HUES48 (cell line): ENCODE measurements at regions not wholly inside any gene's neighbourhood (a gene's known extent, or its start where the extent isn't known, plus 50 kb on each side); places are given as distances from the start of the nearest gene placed in this dataset.

Source experiments
- H3K27ac ChIP-seq: one replicate; pipeline ENCODE4 v1.7.0; 2013; ENCODE audit warnings: low read depth, low read length, inconsistent platforms
- H3K27me3 ChIP-seq: 2 replicates; pipeline ENCODE4 v1.6.1; 2013; ENCODE audit warnings: mild to moderate bottlenecking, low read length; ENCODE audit not compliant: control insufficient read depth, insufficient read depth
- H3K36me3 ChIP-seq: 2 replicates; pipeline ENCODE4 v1.6.1; 2013; ENCODE audit warnings: low read length; ENCODE audit not compliant: control insufficient read depth, insufficient read depth
- H3K4me1 ChIP-seq: 2 replicates; pipeline ENCODE4 v1.6.1; 2013; ENCODE audit warnings: mild to moderate bottlenecking, low read length; ENCODE audit not compliant: control insufficient read depth, insufficient read depth
- H3K4me3 ChIP-seq: 2 replicates; pipeline ENCODE4 v1.5.1; 2013; ENCODE audit warnings: mild to moderate bottlenecking, low read depth, low read length
- H3K9ac ChIP-seq: 2 replicates; pipeline ENCODE4 v1.6.1; 2013; ENCODE audit warnings: mild to moderate bottlenecking, low read depth, low read length, moderate library complexity
- H3K9me3 ChIP-seq: 2 replicates; pipeline ENCODE4 v1.6.1; 2013; ENCODE audit warnings: low read length; ENCODE audit not compliant: control insufficient read depth, insufficient read depth

DNA sequence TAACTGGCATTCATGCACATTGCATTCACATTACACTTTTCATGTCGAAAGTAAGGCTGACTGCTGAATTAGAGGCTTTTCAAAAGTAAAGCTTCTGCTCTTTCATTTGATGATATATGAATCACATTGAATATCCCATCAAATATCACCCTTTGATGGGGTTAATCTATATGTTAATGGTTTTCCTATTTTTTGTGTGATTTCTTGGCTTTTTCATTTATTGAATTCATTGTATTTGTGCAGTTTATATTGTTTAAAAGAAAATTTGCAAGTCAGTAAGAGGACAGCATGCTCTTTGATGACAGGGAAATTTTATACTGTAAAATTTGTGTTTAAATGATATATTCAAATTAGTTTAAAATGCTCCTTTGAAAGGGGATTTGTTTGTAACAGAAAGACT lies 344.1 kb downstream of the PCDH10 start:
- Histone ChIP-seq H3K9ac (no peak overlapping the region), H3K36me3 (no peaks in the 10 kb centered on the region), H3K27ac (no peak overlapping the region), H3K4me3 (no peak overlapping the region), H3K27me3 (no peaks in the 10 kb centered on the region), H3K9me3 (no peaks in the 10 kb centered on the region), H3K4me1 (no peaks in the 10 kb centered on the region)

DNA sequence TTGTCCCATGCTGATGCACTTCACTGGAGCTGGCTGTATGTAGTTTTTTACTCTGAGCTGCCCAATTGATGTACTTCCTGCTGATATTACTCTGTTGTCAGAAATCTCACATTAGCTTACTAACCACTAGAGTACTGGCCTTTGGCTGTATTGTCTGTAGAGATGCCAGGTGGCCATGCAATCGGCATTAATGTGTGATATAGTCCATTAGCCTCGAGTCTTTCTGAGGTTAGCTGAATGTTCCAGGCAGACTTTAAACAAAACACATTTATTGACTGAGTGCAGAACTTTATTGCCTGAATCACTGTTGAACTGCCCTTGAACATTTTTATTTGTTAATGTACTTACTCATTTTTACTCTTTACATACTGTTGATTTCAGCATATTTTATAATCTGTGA lies 335.2 kb downstream of the PCDH10 start:
- Histone ChIP-seq H3K9ac (no peak overlapping the region), H3K27ac (no peak overlapping the region), H3K27me3 (no peaks in the 10 kb centered on the region), H3K4me1 (no peaks in the 10 kb centered on the region), H3K4me3 (no peak overlapping the region), H3K9me3 (no peaks in the 10 kb centered on the region), H3K36me3 (no peaks in the 10 kb centered on the region)

DNA sequence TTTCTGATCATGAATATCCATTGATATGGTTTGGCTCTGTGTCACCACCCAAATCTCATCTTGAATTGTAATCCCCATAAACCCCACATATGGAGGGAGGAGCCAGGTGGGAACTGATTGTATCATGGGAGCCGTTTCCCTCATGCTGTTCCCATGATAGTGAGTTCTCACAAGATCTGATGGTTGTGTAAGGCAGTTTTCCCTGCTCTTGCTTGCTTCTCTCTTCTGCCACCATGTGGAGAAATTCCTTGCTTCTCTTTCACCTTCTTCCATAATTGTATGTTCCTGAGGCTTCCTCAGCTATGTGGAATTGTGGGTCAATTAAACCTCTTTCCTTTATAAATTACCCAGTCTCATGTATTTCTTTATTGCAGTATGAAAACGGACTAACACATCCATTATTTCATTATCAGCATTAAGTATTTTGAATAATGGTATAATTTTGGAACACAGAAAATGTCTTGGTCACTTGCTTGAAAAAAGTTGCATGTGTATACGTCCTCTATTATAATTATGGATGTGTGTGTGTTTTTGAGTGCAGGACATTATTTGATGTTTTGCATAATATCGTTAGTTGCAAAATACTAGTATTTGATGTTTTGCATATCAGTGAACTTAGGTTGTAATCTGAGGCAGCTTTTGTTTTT lies 334.6 kb downstream of the PCDH10 start:
- Histone ChIP-seq H3K4me1 (no peaks in the 10 kb centered on the region), H3K27ac (no peak overlapping the region), H3K9ac (no peak overlapping the region), H3K27me3 (no peaks in the 10 kb centered on the region), H3K36me3 (no peaks in the 10 kb centered on the region), H3K9me3 (no peaks in the 10 kb centered on the region), H3K4me3 (no peak overlapping the region)

DNA sequence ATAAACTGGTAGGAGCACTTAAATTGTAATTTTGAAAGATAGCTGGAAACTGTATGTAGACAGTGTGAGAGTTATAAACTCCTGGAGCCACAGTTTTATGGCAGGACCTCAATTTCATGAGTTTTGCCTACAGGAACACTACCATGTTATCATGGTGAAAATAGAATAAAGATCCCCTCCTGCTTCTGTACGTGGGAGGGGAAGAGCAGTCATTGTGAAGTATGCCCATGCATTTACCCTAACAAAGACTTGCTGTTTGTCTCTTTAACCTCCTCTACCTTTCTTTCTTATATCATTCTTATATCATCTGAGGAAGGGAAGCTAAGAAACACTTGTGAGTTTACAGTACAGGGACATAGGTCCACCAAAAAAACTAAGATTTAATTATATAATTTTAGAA lies 327.0 kb downstream of the PCDH10 start:
- Histone ChIP-seq H3K9ac (no peak overlapping the region), H3K36me3 (no peaks in the 10 kb centered on the region), H3K9me3 (no peaks in the 10 kb centered on the region), H3K27me3 (no peaks in the 10 kb centered on the region), H3K27ac (peak overlapping the region; percentile 71), H3K4me3 (no peak overlapping the region), H3K4me1 (peaks cover 26% of the 10 kb centered on the region)

DNA sequence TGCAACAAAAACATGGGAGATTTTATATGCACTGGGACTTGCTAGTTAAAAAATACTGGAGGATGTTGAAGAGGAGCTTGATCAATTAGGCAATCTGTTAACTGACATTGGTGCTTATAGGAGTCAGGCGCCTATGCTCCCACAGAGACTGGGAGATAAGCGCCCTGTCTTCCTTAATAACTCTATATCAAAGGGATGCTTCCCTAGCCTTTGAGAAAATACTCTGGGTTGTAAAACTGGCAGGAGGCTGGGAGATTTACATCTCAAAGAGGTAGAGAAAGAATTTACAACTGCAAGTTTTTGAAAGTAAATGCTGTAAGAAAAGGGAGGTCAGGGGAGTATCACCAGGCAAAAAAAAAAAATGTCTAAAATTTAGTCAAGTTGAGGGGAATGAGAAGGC lies 325.4 kb downstream of the PCDH10 start:
- Histone ChIP-seq H3K36me3 (no peaks in the 10 kb centered on the region), H3K4me1 (peaks cover 26% of the 10 kb centered on the region), H3K9ac (no peak overlapping the region), H3K9me3 (no peaks in the 10 kb centered on the region), H3K4me3 (no peak overlapping the region), H3K27me3 (no peaks in the 10 kb centered on the region), H3K27ac (peak overlapping the region; percentile 62)

DNA sequence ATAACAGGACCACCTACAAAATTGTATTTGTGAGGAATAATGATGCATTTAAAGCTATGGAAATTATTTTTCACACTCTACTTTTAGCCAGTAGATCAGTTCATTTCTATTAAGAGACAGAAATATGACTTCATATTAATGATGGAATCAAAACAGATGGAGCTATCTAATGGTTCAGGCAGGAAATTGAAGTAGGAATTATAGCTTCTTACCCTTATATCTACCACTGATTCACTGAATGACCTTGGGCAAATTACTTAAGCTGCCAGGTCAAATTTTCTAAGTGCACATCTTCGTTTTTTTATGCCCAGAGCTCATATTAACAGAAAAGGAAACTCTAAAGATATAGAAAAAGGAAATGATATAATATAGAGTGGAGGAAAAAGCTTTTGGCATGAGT lies 323.1 kb downstream of the PCDH10 start:
- Histone ChIP-seq H3K4me1 (peaks cover 40% of the 10 kb centered on the region), H3K9ac (no peak overlapping the region), H3K4me3 (no peak overlapping the region), H3K36me3 (no peaks in the 10 kb centered on the region), H3K27ac (no peak overlapping the region), H3K9me3 (no peaks in the 10 kb centered on the region), H3K27me3 (no peaks in the 10 kb centered on the region)

DNA sequence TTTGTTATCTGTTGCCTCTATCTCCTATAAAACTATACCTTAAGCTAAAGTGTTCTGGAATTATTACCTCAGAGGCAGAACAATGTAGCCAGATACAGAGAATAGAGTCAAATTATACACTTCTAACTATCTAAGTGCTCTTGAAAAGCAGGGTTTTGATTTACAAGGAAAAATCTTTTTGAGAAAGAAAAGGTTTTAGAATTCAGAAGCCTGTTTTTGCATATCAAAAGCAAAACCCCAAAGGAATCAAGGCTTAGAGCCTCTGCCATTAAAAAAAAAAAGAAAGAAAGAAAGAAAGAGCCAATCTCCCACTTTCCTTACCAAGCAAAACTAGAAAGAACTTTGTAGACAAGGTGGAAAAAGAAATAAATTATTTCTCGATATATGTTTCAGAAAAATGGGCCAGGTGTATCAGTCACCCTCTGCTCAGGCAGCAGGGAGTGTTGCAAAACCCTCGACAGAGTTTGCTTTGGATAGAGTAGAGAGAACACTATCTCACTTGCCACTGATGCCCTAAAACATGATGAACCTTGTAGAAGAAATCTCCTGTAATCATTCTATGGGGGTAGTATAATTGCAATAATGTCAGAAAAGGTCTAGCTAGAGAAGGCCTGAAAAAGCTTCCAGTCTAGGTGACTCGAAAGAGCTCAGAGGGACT lies 318.3 kb downstream of the PCDH10 start:
- Histone ChIP-seq H3K9me3 (no peaks in the 10 kb centered on the region), H3K9ac (peak overlapping the region; percentile 7; the same call in 1 of the 2 replicates), H3K27ac (peak overlapping the region; percentile 75), H3K4me1 (peaks cover 26% of the 10 kb centered on the region), H3K4me3 (no peak overlapping the region; the same call in 1 of the 2 replicates), H3K36me3 (no peaks in the 10 kb centered on the region), H3K27me3 (no peaks in the 10 kb centered on the region)

DNA sequence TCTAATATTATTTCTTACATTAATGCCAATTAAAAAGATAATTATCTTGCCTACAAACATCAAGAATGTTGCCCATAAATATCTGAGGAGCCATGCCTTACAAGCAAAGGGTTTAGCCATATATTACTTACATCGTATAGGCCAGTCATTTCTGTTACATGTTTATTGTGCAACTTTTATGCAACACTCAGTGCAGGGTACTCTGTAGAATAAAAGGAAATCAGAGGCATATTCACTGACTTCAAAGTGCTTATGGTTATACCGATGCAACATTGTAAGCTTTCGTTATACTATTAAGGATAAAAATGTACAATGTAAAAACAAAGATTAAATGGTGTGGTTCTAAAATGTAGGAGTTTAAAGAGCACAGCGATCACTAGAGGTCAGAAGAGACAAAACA lies 315.9 kb downstream of the PCDH10 start:
- H3K4me3 ChIP-seq: no peak overlapping the region
- no peaks in the 10 kb centered on the region for H3K27me3 ChIP-seq
- no peak overlapping the region for H3K27ac ChIP-seq
- H3K9ac ChIP-seq: no peak overlapping the region
- no peaks in the 10 kb centered on the region for H3K9me3 ChIP-seq
- no peaks in the 10 kb centered on the region for H3K36me3 ChIP-seq
- H3K4me1 ChIP-seq: peaks cover 26% of the 10 kb centered on the region

DNA sequence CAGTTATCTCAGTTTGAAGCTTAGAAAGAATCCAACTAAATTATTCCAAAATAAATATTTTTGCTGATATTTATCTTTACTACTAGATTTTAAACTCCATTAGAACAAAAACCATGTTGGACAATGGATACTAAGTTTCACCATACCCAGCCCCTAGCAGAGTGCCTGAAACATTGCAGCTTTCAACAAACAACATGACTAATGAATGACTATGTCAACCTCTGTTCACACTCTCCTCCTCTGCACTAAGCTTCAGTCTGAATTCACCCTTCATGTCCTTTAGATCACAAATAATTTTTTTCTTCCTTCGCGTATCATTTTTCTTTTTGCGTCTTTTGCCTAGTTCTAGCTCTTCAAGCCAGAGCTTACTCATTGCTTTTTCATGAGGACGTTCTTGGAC lies 315.2 kb downstream of the PCDH10 start:
- Histone ChIP-seq H3K9me3 (no peaks in the 10 kb centered on the region), H3K9ac (no peak overlapping the region), H3K4me3 (no peak overlapping the region), H3K36me3 (no peaks in the 10 kb centered on the region), H3K4me1 (peaks cover 26% of the 10 kb centered on the region), H3K27ac (no peak overlapping the region), H3K27me3 (no peaks in the 10 kb centered on the region)

DNA sequence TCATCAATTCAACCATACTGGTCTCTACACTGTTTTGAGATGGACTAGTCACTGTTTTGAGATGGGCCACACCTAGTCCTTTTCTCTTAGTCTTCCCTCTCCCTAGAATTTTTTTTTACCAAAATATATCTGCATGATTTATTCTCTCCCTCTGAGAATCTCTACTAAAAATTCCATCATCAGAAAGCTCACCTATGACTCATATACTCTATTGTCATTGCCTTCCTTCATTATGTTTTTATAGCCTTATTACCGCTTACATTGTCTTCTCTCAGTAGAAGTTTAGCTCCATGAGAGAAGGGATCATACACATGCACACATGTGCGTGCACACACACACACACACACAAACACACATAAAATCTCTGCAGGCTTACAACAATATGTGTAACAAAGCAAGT lies 303.6 kb downstream of the PCDH10 start:
- H3K9me3 ChIP-seq: no peaks in the 10 kb centered on the region

DNA sequence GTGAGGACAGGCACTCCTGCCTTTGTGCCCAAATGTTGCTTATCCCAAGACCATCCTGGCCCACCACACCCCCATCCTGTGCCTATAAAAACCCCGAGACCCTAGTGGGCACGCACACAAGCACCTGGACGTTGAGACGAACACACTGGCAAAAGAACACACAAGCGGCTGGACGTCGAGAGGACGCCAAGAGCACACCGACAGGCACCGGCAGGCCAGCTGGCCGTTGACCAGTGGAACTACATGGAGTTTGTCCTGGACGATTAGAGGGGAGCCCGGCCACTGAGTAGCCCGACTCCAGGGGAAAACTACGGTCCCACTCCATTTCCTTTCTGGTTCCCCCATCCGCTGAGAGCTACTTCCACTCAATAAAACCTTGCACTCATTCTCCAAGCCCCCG lies 301.7 kb downstream of the PCDH10 start:
- no peak overlapping the region for H3K4me3 ChIP-seq
- no peak overlapping the region for H3K9ac ChIP-seq
- H3K27ac ChIP-seq: no peak overlapping the region
- H3K9me3 ChIP-seq: no peaks in the 10 kb centered on the region
- H3K4me1 ChIP-seq: no peaks in the 10 kb centered on the region
- H3K27me3 ChIP-seq: no peaks in the 10 kb centered on the region
- no peaks in the 10 kb centered on the region for H3K36me3 ChIP-seq

More for the DNA sequence above, 303.6 kb downstream of the PCDH10 start:
- H3K27me3 ChIP-seq: no peaks in the 10 kb centered on the region
- no peak overlapping the region for H3K4me3 ChIP-seq
- H3K9ac ChIP-seq: no peak overlapping the region
- H3K36me3 ChIP-seq: no peaks in the 10 kb centered on the region
- no peak overlapping the region for H3K27ac ChIP-seq
- H3K4me1 ChIP-seq: no peaks in the 10 kb centered on the region
